Frontal cortex (tissue), 3 donors: ENCODE measurements at regions not wholly inside any gene's neighbourhood (a gene's known extent, or its start where the extent isn't known, plus 50 kb on each side); places are given as distances from the start of the nearest gene placed in this dataset.

Source experiments
- DNase-seq, 2 donors: peaks; one replicate each; pipeline ENCODE4 v3.0.0; 2012; ENCODE audit warnings: low spot score in 2 of 2
- FAIRE-seq: peaks from 2 replicates; lab custom pipeline; 2012; peaks lifted over from hg19 to GRCh38; lab: Jason Lieb, UNC
- donor health status: control.
- donor health status: control.
- donor health status: control.

GRCh38 chr10:10803278-10803677 lies 214.4 kb upstream of the CELF2 start:
- FAIRE-seq (no peak), DNase-seq (no peak)

GRCh38 chr10:10804061-10804460 lies 213.6 kb upstream of the CELF2 start:
- no peak for FAIRE-seq

GRCh38 chr10:10804998-10805740 lies 212.5 kb upstream of the CELF2 start:
- DNase-seq (no peak), FAIRE-seq (no peak)

More at GRCh38 chr10:10804061-10804460, 213.6 kb upstream of the CELF2 start:
- no peak for DNase-seq

DNA sequence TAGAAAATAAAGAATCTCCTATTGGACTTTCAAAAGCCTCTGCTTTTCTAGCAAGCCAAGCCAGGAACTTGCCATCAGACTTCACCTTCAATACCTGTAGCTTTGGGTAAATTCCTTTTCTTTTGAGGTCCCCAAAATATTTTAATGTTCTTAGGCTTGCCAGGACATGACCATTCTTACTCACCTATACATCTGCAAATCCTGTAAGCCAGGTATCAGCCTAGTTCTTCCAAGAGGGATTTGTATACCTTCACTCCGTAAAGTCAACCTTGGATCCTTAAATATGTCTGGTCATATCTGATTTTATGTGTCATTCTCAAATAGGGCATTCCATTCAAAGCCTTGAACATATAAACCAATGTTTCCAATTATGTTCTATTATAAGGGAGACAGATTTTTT lies 210.6 kb upstream of the CELF2 start:
- FAIRE-seq = no peak
- DNase-seq = no peak

- FAIRE-seq (no peak), DNase-seq (no peak)
These were observed 206.1 kb upstream of the CELF2 start for GRCh38 chr10:10811562-10811961.

- DNase-seq = no peak
- no peak for FAIRE-seq
These were observed 204.0 kb upstream of the CELF2 start for GRCh38 chr10:10813656-10814055.

- FAIRE-seq (no peak), DNase-seq (no peak)
These were observed 203.6 kb upstream of the CELF2 start for GRCh38 chr10:10814069-10814468.

DNA sequence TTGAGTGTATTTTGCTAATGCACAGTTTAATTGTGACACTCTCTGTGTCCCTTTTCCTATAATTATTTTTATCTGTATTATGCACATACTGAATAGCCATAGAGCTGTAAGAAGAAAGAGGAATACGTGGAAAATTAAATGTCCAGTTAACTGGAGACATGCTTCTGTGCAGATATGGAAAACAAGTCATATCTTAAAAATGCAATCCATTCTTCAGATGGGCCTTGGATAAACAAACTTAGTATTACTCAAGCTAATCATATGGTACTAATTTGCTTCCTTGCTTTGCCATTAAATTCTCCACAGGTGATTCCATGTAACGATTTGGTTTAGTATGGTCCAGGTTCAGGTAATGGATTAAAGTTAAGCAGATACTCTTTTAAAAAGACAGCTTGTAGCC lies 201.2 kb upstream of the CELF2 start:
- FAIRE-seq (no peak), DNase-seq (no peak)

GRCh38 chr10:10817609-10818008 lies 200.1 kb upstream of the CELF2 start:
- DNase-seq = no peak
- no peak for FAIRE-seq

GRCh38 chr10:10818082-10818481 lies 199.6 kb upstream of the CELF2 start:
- FAIRE-seq (no peak), DNase-seq (no peak)

DNA sequence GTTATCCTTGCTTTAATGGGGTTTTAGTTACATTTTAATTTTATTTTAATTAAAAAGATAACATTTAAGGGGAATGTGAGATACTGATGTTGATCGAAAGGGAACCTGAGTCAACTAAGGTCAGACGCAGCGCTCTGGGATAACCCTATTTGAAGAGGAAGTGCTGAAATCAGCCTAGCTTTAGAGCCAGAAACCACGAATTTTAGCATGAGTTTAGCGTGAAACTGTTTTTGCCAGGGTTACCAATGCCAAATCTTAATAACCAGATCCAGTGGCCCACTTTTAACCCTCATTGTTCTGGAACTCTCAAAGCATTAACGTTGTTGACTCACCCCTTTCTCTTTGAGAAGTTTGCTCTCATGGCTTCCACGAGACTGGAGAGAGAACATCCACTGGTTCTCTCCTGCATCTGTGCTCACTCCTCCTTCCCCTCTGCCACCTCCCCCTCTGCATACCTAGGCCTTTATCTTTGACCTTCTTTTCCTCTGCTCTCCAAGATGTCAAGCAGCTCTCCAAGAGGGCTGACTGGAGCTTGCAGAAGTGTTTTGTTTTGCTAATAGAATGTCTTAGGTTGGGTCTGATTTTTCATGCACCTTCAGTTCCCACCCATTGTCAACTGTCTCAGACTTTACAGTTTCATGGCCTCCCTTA lies 198.3 kb upstream of the CELF2 start:
- DNase-seq = no peak
- FAIRE-seq = no peak

- DNase-seq (no peak), FAIRE-seq (no peak)
These were observed 195.7 kb upstream of the CELF2 start for GRCh38 chr10:10821926-10822325.

DNA sequence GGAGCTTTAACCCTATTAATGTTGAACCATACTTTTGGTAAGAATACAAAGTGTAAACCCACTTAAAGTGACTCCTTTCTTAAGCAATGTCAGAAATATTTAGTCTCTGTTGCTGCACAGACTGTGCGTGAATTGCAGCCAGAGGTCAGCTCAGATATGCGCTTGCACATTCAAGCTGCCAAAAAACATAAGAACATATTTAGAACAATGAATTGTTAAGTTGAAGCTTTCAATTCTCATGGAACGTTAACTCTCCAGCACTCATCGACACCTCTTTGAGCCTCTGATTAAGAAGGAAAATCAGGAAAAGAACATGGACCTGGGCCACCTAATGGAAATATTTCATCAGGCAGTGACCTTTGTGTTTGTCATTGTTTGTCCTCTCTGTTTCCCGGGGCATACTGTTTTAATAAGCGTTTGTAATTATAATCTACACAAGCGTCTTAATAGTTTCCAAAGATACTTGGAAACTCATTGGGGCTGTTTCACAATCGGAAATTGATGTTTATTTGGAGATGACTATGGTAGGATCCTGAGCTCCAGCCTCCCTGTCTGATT lies 193.0 kb upstream of the CELF2 start:
- no peak for FAIRE-seq
- no peak for DNase-seq

DNA sequence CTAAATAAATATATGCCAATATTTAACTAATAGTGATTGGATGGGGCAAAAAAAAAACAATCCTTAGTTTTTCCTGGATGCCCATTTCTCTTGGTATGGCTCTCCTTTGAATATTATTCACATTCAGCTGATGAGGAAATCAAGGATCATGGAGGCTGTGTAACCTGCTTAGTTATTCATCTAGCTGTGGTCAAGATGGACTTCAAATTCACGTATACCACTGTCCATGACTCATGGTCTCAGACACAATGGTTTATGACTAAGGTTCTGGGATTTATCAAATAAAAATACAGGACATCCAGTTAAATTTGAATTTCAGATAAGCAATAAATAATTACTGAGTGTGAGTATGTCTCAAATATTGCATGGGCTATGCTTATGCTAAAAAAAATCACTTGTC lies 191.5 kb upstream of the CELF2 start:
- FAIRE-seq (no peak), DNase-seq (no peak)

GRCh38 chr10:10828623-10829022 lies 189.0 kb upstream of the CELF2 start:
- FAIRE-seq = no peak
- no peak for DNase-seq

DNA sequence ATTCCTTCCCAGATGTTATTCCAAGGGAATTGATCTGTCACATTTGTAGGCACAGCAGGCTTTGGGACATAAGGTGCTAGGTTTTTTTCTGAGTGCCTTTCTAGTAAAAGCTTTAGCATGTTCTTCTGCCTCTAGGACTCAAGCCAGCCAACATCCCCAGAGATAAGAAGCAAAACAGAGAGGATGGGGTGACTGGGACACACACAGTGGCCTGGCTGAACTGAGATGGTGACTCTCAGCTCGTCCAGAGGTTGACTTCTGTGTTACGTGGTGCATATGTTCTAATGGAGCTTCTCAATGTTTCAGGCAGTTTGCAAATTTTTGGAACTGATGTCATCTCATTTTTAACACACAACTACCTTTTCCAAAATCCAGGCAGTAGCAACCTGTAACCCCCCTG lies 188.1 kb upstream of the CELF2 start:
- DNase-seq (no peak), FAIRE-seq (no peak)

DNA sequence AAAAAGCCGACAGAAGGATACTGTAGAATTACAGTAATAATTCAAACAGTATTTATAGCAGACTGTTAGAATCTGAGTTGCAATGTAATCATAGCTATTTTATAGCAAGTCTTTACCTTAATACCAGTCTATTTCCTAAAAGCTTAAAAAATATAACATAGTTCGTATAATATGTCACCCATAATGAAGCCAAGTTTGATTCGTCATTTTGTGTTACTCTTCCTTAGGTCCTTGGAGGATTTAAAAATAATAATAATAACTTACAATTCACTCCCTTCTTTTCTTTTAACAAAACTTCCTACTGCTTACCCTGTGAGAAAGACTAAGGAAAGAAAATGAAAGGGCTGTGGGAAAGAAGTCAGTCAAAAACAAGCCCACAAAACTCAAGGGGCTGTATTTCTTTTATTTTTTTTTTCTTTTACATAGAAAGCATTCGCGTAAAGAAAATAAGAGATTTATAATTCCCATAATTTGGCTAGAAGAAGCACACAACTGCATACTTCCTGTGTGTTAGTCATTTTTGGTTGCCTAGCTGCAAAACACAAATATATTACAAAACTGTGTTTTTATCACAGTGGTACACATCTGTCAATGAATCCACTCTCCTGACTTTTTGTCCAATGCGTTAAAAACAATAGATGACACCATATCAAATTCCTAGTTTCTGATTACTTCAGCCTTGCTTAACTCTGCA lies 187.2 kb upstream of the CELF2 start:
- no peak for DNase-seq
- FAIRE-seq = no peak

GRCh38 chr10:10831085-10831484 lies 186.6 kb upstream of the CELF2 start:
- FAIRE-seq = no peak

DNA sequence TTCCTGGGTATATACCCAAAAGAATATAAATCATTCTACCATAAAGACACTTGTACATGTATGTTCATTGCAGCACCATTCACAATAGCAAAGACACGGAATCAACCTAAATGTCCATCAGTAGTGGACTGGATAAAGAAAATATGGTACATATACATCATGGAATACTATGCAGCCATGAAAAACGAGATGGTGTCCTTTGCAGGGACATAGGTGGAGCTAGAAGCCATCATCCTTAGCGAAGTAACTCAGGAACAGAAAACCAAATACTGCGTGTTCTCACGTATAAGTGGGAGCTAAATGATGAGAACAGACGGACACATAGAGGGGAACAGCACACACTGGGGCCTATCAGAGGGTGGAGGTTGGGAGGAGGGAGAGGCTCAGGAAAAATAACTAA lies 183.7 kb upstream of the CELF2 start:
- DNase-seq = no peak
- no peak for FAIRE-seq

More at GRCh38 chr10:10831085-10831484, 186.6 kb upstream of the CELF2 start:
- no peak for DNase-seq

- DNase-seq (no peak), FAIRE-seq (no peak)
These were observed 173.4 kb upstream of the CELF2 start for GRCh38 chr10:10844251-10844650.

GRCh38 chr10:10845185-10845584 lies 172.5 kb upstream of the CELF2 start:
- DNase-seq = no peak
- no peak for FAIRE-seq
